ENCODE measurements at regions not wholly inside any gene's neighbourhood (a gene's known extent, or its start where the extent isn't known, plus 50 kb on each side); places are given as distances from the start of the nearest gene placed in this dataset.

DNA sequence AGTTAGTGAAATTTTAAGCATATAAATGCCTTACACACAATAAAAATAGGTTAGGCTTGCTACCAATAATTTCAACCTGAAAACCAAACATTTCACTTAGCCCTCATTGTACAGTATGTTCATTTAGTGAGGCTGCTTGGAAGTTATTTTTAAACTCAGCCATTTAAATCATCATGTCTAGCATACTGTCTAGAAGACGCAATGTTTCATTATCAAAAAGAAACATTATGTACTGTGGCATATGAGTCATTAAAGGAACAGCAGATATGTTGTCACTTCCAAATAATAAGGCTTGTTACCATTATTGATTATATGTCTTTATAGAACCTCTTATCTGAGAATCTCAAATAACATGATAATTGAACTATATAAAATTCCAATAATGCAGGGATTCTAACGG, 304.7 kb downstream of the RMST start:
- Histone ChIP-seq H3K36me3 (no peaks in the 10 kb centered on the region), H3K4me1 (peaks cover 0 to 11% (median 0%) of the 10 kb centered on the region in 4 donors), H3K9me3 (peaks cover 0 to 4% (median 0%) of the 10 kb centered on the region in 4 donors), H3K27me3 (no peaks in the 10 kb centered on the region), H3K27ac (no peak overlapping the region), H3K4me3 (no peak overlapping the region)
- 28 to 46% (median 31%) methylated on average over 2 of the region's 2 CpGs for WGBS, 5 donors
- intact Hi-C loops (cut with DNase I; ENCODE audit: low total_unique reads) = no loop called here
- no peak for DNase-seq
- no peak for TF ChIP-seq POLR2A (IDR thresholded peaks at IDR 0.05)
- no peak for TF ChIP-seq CTCF (IDR thresholded peaks at IDR 0.05)
- TF ChIP-seq POLR2AphosphoS5 (IDR thresholded peaks at IDR 0.05) = no peak
- TF ChIP-seq EP300 (IDR thresholded peaks at IDR 0.05) = no peak

DNA sequence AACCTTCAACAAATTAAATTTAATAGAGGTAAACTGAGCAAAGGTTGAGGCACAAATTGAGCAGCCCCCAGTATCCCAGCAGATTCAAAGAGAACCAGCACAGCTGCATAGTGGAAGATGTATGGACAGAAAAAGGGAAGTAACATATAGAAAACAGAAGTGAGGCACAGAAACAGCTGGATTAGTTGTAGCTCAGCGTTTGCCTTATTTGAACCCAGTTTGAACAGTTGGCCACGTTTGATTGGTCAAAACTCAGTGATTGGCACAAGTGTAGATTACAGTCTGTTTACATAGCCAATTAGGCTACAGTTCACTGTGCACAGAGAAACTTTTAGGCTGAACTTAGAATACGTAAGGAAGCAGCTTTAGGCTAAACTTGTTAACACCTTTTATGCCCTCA, 315.5 kb downstream of the RMST start:
- no peak overlapping the region for H3K27ac ChIP-seq
- no peaks in the 10 kb centered on the region for H3K4me1 ChIP-seq
- no peak for DNase-seq
- TF ChIP-seq POLR2AphosphoS5 (IDR thresholded peaks at IDR 0.05) = no peak
- no peak for TF ChIP-seq POLR2A (IDR thresholded peaks at IDR 0.05)
- no peak for TF ChIP-seq CTCF (IDR thresholded peaks at IDR 0.05)
- TF ChIP-seq EP300 (IDR thresholded peaks at IDR 0.05) = no peak
- intact Hi-C loops (cut with DNase I; ENCODE audit: low total_unique reads) = no loop called here
- no peak overlapping the region for H3K4me3 ChIP-seq
- WGBS, 5 donors = 42 to 63% (median 59%) methylated on average over 3 of the region's 3 CpGs
- no peaks in the 10 kb centered on the region for H3K27me3 ChIP-seq
- H3K36me3 ChIP-seq = no peaks in the 10 kb centered on the region
- H3K9me3 ChIP-seq = peaks cover 0 to 14% (median 6%) of the 10 kb centered on the region in 4 donors

DNA sequence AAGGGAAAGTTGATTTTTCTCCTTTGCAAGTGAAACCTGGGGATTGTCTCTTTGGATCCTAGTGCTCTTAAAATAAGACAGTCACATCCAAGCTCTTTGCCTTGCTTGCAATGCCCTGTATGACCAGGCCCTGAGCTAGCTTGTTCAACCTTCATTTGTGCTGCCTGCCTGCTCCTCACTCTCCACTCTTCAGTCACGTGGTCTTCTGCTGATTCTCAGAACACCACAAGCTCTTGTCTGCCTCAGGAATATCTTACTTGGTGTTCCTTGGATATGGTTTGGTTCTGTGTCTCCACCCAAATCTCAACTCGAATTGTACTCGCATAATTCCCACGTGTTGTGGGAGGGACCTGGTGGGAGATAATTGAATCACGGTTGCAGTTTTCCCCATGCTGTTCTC, 318.7 kb downstream of the RMST start:
- peaks cover 0 to 7% (median 0%) of the 10 kb centered on the region in 4 donors for H3K9me3 ChIP-seq
- no peaks in the 10 kb centered on the region for H3K4me1 ChIP-seq
- no peak overlapping the region for H3K4me3 ChIP-seq
- no peaks in the 10 kb centered on the region for H3K27me3 ChIP-seq
- no peak overlapping the region for H3K27ac ChIP-seq
- no peak for DNase-seq
- intact Hi-C loops (cut with DNase I; ENCODE audit: low total_unique reads) = no loop called here
- TF ChIP-seq CTCF (IDR thresholded peaks at IDR 0.05) (no peak), POLR2AphosphoS5 (IDR thresholded peaks at IDR 0.05) (no peak), POLR2A (IDR thresholded peaks at IDR 0.05) (no peak), EP300 (IDR thresholded peaks at IDR 0.05) (no peak)
- H3K36me3 ChIP-seq = no peaks in the 10 kb centered on the region
- WGBS, 5 donors = 87 to 93% (median 89%) methylated on average over 5 of the region's 5 CpGs

- H3K27ac ChIP-seq = no peak overlapping the region
These were observed 322.3 kb downstream of the RMST start for GRCh38 chr12:97784904-97785303.

More at GRCh38 chr12:97784904-97785303, 322.3 kb downstream of the RMST start:
- Histone ChIP-seq H3K9me3 (no peaks in the 10 kb centered on the region), H3K4me1 (no peaks in the 10 kb centered on the region), H3K36me3 (no peaks in the 10 kb centered on the region), H3K4me3 (no peak overlapping the region), H3K27me3 (no peaks in the 10 kb centered on the region)
- intact Hi-C loops (cut with DNase I; ENCODE audit: low total_unique reads) = no loop called here
- no peak for DNase-seq
- no peak for TF ChIP-seq CTCF (IDR thresholded peaks at IDR 0.05)
- TF ChIP-seq POLR2A (IDR thresholded peaks at IDR 0.05) = no peak
- TF ChIP-seq EP300 (IDR thresholded peaks at IDR 0.05) = no peak
- TF ChIP-seq POLR2AphosphoS5 (IDR thresholded peaks at IDR 0.05) = no peak

All from stomach (tissue), 8 donors.